HG03039 (cell line): ENCODE measurements at regions not wholly inside any gene's neighbourhood (a gene's known extent, or its start where the extent isn't known, plus 50 kb on each side); places are given as distances from the start of the nearest gene placed in this dataset.
A peak's percentile ranks its signal among the peaks of the same experiment; 100 is the strongest.
"Not testable (repeated sequence)": the region's sequence is repeated elsewhere in the genome, so short reads cannot be mapped to it uniquely, and the experiment has no call there.

Experiments
- ATAC-seq: cut with Tn5 transposase; IDR thresholded peaks from one replicate; pipeline ENCODE4 v1.9.1; 2021; ENCODE audit warnings: mild to moderate bottlenecking, moderate library complexity; ENCODE audit not compliant: unreplicated experiment

GRCh38 chr2:182631299-182631698 is 84.8 kb upstream of the DNAJC10 start:
- no peak for ATAC-seq

GRCh38 chr2:182634386-182634785 is 81.7 kb upstream of the DNAJC10 start:
- ATAC-seq = no peak

DNA sequence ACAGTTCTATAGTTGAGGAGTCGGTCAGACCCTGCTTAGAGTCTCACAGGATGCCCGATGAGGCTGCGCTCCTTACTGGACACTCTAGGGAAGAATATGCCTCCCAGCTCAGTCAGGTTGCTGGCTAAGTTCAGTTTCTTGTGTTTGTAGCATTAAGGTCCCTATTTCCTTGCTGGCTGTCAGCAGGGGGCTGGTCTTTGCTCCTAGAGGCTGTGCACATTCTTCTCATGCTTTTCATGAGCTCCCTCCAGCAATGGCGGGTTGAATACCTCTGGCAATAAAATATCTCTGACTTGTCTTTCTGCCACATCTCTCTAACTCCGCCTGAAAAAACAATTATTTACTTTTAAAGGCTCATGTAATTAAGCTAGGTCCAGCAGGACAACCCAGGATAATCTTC is 79.4 kb upstream of the DNAJC10 start:
- ATAC-seq = no peak

- ATAC-seq = no peak
These were observed 77.4 kb upstream of the DNAJC10 start for GRCh38 chr2:182638667-182639066.

DNA sequence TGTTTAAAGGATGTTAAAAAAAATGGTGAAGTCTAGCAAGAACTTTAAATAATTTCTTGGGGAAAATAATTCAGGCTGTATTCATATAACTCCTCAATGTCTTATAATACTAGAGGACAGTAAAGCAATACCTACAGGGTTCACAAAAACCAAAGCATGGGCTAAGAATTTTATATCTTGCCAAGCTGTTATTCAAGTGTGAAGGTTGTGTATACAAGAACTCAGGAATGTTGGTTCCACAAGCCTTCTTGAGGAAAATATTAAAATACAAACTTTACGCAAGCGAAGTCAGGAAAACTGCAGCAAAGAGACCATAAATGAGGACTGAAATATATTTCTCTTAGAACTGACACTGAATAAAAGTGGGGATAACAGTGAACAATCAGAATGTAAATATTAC is 76.1 kb upstream of the DNAJC10 start:
- no peak for ATAC-seq

GRCh38 chr2:182642328-182642727 is 73.7 kb upstream of the DNAJC10 start:
- peak; percentile 100 for ATAC-seq

- ATAC-seq = no peak
These were observed 69.1 kb upstream of the DNAJC10 start for GRCh38 chr2:182646763-182647498.

DNA sequence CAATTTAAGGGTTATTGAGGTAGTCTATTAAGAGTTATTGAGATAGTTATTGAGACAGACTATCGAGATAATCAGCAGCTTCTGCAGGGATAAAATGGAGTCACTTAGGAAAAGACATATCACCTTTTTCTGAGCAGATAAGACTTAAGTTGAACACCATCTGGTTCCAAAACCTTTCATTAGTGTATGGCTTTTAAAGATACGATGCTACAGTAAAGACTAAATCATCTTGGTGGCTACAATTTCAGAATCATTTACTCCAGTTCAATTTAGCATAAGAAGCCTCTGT is 68.6 kb upstream of the DNAJC10 start:
- no peak for ATAC-seq

DNA sequence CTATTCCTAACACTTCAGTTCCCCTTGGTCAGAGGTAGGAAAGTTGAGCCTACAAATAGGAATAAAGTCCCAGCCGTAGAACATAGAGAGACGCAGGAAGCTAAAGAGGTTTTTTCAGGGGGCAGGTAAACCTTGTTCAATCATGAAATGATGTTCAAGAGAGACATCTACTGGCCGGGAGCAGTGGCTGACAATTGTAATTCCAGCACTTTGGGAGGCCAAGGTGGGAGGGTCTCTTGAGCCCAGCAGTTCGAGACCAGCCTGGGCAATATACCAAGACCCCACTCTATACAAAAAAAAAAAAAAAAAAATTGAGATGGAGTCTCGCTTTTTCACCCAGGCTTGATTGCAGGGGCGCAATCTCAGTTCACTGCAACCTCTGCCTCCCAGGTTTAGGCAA is 66.7 kb upstream of the DNAJC10 start:
- ATAC-seq = no peak

GRCh38 chr2:182650704-182651103 is 65.4 kb upstream of the DNAJC10 start:
- ATAC-seq = no peak

GRCh38 chr2:182652326-182652725 is 63.7 kb upstream of the DNAJC10 start:
- ATAC-seq = no peak

DNA sequence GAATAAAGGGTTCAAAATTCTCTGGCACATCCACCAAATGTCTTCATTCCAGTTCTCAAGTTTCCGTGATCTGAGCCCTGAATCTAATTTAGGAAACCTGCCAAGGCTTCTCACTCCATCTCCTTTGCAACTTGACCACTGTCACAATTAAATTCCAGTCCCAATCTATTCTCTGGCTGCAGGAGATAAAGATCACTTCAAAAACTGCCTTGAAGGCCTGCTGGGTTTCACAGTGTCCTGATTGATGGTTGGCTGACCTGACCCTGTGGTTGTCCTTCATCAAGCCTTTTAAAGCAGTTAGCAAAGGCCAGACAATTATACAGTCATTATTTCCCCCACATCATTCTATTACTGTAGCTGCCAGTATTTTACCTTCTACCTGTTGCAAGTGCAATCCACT is 60.3 kb upstream of the DNAJC10 start:
- no peak for ATAC-seq

DNA sequence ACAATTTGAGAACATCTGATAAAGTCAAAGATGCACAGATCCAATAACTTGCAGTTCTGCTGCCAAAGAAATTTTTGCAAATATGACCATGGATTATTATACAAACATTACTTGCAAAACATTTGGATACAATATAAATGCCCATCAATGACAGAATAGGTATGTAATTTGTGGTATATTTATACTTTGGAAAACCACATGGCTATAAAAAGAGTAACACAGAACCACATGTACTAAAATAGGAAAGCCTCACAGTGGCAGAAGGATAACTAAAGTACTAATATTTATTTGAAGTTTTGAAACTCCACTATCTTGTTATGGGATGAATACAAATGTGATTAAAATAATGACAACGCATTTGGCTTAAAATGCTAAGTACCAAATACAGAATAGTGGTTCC is 51.8 kb upstream of the DNAJC10 start:
- ATAC-seq = no peak

- not testable (repeated sequence) for ATAC-seq
These were observed 50.6 kb upstream of the DNAJC10 start for GRCh38 chr2:182665500-182665899.
